ENCODE measurements at regions not wholly inside any gene's neighbourhood (a gene's known extent, or its start where the extent isn't known, plus 50 kb on each side); places are given as distances from the start of the nearest gene placed in this dataset.

- DNase-seq (ENCODE audit: low read depth in 2 of 3, low spot score in 2 of 3): no peak
Observed at GRCh38 chr5:148941810-148942209, 115.4 kb downstream of the ADRB2 start.

- no peak for DNase-seq (ENCODE audit: low read depth in 2 of 3, low spot score in 2 of 3)
Observed at GRCh38 chr5:148949841-148950470, 112.9 kb downstream of the SH3TC2 start.

GRCh38 chr5:148950471-148950863 is 112.4 kb downstream of the SH3TC2 start:
- no peak for DNase-seq (ENCODE audit: low read depth in 2 of 3, low spot score in 2 of 3)

- no peak for DNase-seq (ENCODE audit: low read depth in 2 of 3, low spot score in 2 of 3)
Observed at GRCh38 chr5:148950892-148951291, 112.0 kb downstream of the SH3TC2 start.

GRCh38 chr5:148951612-148952011 is 111.2 kb downstream of the SH3TC2 start:
- no peak for DNase-seq (ENCODE audit: low read depth in 2 of 3, low spot score in 2 of 3)

GRCh38 chr5:148952097-148952867 is 110.6 kb downstream of the SH3TC2 start:
- peak in 2 of 3 donors; percentile 19 to 25 for DNase-seq (ENCODE audit: low read depth in 2 of 3, low spot score in 2 of 3)

GRCh38 chr5:148953711-148954110 is 109.2 kb downstream of the SH3TC2 start:
- no peak for DNase-seq (ENCODE audit: low read depth in 2 of 3, low spot score in 2 of 3)

All from hematopoietic multipotent progenitor cell (in vitro differentiated cells).